ENCODE measurements at regions not wholly inside any gene's neighbourhood (a gene's known extent, or its start where the extent isn't known, plus 50 kb on each side); places are given as distances from the start of the nearest gene placed in this dataset.

GRCh38 chr6:126170433-126170832 lies 169.5 kb upstream of the CENPW start:
- H3K36me3 ChIP-seq (ENCODE audit: low read depth): no peaks in the 10 kb centered on the region
- no peak for TF ChIP-seq EZH2 (IDR thresholded peaks at IDR 0.05; ENCODE audit: low read depth)
- no peak for TF ChIP-seq CTCF (conservative IDR thresholded peaks at IDR 0.05)
- no peaks in the 10 kb centered on the region for H3F3A ChIP-seq (ENCODE audit: insufficient read depth, low read depth)
- no peaks in the 10 kb centered on the region for H3K9me3 ChIP-seq (ENCODE audit: insufficient read depth, low read depth)
- no peak for DNase-seq
- no peak overlapping the region for H3K4me3 ChIP-seq
- H3K9me2 ChIP-seq (ENCODE audit: insufficient read depth): no peaks in the 10 kb centered on the region; the same call in 1 of the 2 replicates
- no peaks in the 10 kb centered on the region for H4K20me1 ChIP-seq (ENCODE audit: insufficient read depth)
- ChIA-PET CTCF (no interaction called here), POLR2A (ENCODE audit: unreplicated experiment) (interaction anchor here (0.7 kb wide), 1 partner anchor 659 kb away, joined by 4 read pairs; no protein-coding TSS in a partner anchor)
- intact Hi-C loops (cut with micrococcal nuclease; ENCODE audit: unreplicated experiment): loop anchor here (10.0 kb wide), 1 partner anchor 136 kb away; no protein-coding TSS in a partner anchor
- no peaks in the 10 kb centered on the region for H3K79me2 ChIP-seq (ENCODE audit: low read depth)
- H3K4me2 ChIP-seq: no peak overlapping the region
- H2AFZ ChIP-seq: no peak overlapping the region
- no peaks in the 10 kb centered on the region for H3K27me3 ChIP-seq (ENCODE audit: insufficient read depth, low read depth)
- 0 out of 2 replicates have a peak, but pooled peaks cover 3% of the 10 kb centered on the region for H3K4me1 ChIP-seq (replicated peaks; ENCODE audit: insufficient read depth)
- no peak overlapping the region for H3K27ac ChIP-seq
- BruUV-seq (replicated peaks): no TSS peak

GRCh38 chr6:126170978-126171382 lies 168.9 kb upstream of the CENPW start:
- intact Hi-C loops (cut with micrococcal nuclease; ENCODE audit: unreplicated experiment): loop anchor here (10.0 kb wide), 1 partner anchor 136 kb away; no protein-coding TSS in a partner anchor
- no peak overlapping the region for H3K4me2 ChIP-seq
- no peaks in the 10 kb centered on the region; the same call in 1 of the 2 replicates for H3K9me2 ChIP-seq (ENCODE audit: insufficient read depth)
- no peaks in the 10 kb centered on the region for H3K9me3 ChIP-seq (ENCODE audit: insufficient read depth, low read depth)
- no peaks in the 10 kb centered on the region for H4K20me1 ChIP-seq (ENCODE audit: insufficient read depth)
- no peaks in the 10 kb centered on the region for H3K79me2 ChIP-seq (ENCODE audit: low read depth)
- DNase-seq: no peak
- H3K4me1 ChIP-seq (replicated peaks; ENCODE audit: insufficient read depth): peaks cover 9% of the 10 kb centered on the region
- no TSS peak for BruUV-seq (replicated peaks)
- H3K27ac ChIP-seq: no peak overlapping the region
- H3K27me3 ChIP-seq (ENCODE audit: insufficient read depth, low read depth): no peaks in the 10 kb centered on the region
- no peak overlapping the region for H2AFZ ChIP-seq
- POLR2A ChIA-PET (ENCODE audit: unreplicated experiment): interaction anchor here (0.7 kb wide), 1 partner anchor 658 kb away, joined by 4 read pairs; no protein-coding TSS in a partner anchor
- H3K36me3 ChIP-seq (ENCODE audit: low read depth): no peaks in the 10 kb centered on the region
- H3F3A ChIP-seq (ENCODE audit: insufficient read depth, low read depth): no peaks in the 10 kb centered on the region
- H3K4me3 ChIP-seq: no peak overlapping the region
- CTCF ChIA-PET: no interaction called here
- TF ChIP-seq CTCF (conservative IDR thresholded peaks at IDR 0.05): peak; percentile 71
- no peak for TF ChIP-seq EZH2 (IDR thresholded peaks at IDR 0.05; ENCODE audit: low read depth)

GRCh38 chr6:126172131-126172530 lies 167.8 kb upstream of the CENPW start:
- Histone ChIP-seq H3K4me3 (no peak overlapping the region), H3F3A (ENCODE audit: insufficient read depth, low read depth) (no peaks in the 10 kb centered on the region), H3K9me2 (ENCODE audit: insufficient read depth) (no peaks in the 10 kb centered on the region; the same call in 1 of the 2 replicates), H3K4me1 (replicated peaks; ENCODE audit: insufficient read depth) (peaks cover 19% of the 10 kb centered on the region), H3K4me2 (no peak overlapping the region), H3K27me3 (ENCODE audit: insufficient read depth, low read depth) (no peaks in the 10 kb centered on the region), H2AFZ (no peak overlapping the region), H4K20me1 (ENCODE audit: insufficient read depth) (no peaks in the 10 kb centered on the region), H3K36me3 (ENCODE audit: low read depth) (no peaks in the 10 kb centered on the region), H3K9me3 (ENCODE audit: insufficient read depth, low read depth) (no peaks in the 10 kb centered on the region; the same call in 1 of the 2 replicates), H3K27ac (no peak overlapping the region), H3K79me2 (ENCODE audit: low read depth) (no peaks in the 10 kb centered on the region)
- DNase-seq: no peak
- ChIA-PET CTCF (no interaction called here), POLR2A (ENCODE audit: unreplicated experiment) (no interaction called here)
- no peak for TF ChIP-seq EZH2 (IDR thresholded peaks at IDR 0.05; ENCODE audit: low read depth)
- no peak for TF ChIP-seq CTCF (conservative IDR thresholded peaks at IDR 0.05)
- no TSS peak for BruUV-seq (replicated peaks)
- intact Hi-C loops (cut with micrococcal nuclease; ENCODE audit: unreplicated experiment): loop anchor here (10.0 kb wide), 1 partner anchor 137 kb away; no protein-coding TSS in a partner anchor

Measured in PC-9 (cell line).